ENCODE measurements at regions not wholly inside any gene's neighbourhood (a gene's known extent, or its start where the extent isn't known, plus 50 kb on each side); places are given as distances from the start of the nearest gene placed in this dataset.
"Not testable (repeated sequence)": the region's sequence is repeated elsewhere in the genome, so short reads cannot be mapped to it uniquely, and the experiment has no call there.

DNA sequence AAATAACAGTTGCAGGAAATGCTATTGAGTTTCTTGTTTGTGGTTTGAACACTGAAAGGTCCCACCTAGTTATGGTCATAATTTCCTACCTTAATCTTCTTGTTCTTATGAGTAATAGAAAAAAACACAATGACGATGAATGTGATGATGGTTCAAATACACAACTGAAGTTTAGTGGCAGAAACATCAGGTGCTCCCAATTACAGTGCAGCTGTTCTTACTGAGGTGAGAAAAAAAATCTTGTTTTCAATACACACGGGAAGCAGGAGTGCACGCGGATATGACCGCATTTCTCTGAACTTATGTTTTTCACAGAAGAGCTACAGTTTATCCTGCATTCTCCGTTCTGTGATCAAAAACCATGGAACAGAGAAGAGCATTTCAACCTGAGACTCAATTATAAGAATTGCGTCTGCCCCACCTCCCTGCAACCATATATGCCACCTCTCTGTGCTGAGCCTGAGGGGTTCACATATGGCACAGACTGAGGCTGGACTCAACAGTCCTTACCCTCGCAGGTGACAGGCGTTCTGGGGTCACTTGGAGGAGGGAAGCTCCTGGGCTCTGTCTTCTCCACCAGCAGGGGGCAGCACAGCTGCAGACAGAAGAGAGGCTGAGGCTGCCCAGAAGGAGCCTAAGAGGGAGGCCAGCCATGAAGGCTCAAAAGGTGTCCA lies 99.7 kb upstream of the IGLL5 start:
- Histone ChIP-seq H3K27me3 (ENCODE audit: control insufficient read depth, insufficient read depth, low read length) (peaks cover 52% of the 10 kb centered on the region), H3K9me3 (ENCODE audit: control insufficient read depth, insufficient read depth, low read length) (no peaks in the 10 kb centered on the region), H3K27ac (ENCODE audit: low read depth, low read length) (no peak overlapping the region), H3K4me3 (ENCODE audit: low read depth, low read length) (no peak overlapping the region), H3K36me3 (ENCODE audit: control insufficient read depth, insufficient read depth, low read length) (no peaks in the 10 kb centered on the region), H3K9ac (ENCODE audit: low read depth, low read length) (no peak overlapping the region), H3K4me1 (ENCODE audit: control insufficient read depth, insufficient read depth, low read length) (no peaks in the 10 kb centered on the region)

DNA sequence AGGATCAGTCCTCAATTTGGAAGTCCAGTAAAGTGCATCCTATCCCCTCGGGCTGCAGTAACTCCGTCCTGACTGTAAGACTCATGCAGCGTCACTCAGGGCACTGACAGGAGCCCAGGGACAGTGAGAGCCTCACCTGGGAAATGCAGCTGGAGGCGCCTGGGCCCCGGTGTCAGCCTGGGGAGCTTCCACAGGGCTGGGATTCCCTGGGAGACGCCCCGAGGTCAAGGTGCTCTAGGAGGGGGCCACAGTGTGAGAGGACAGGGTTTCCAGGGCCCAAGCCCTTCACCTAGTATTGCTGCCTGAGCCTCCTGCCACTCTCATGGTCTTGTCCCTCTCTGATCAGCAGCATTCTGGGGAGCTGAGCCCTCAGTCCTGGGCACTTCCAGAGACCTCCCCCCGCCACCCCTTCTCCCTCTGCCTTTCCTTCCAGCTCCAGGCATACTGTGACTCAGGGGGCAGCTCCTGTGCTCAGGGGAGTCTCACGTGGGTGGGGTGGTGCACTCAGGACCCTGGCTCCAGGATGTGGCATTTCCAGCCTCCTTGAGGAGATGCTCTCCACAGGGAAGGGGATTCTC lies 99.1 kb upstream of the IGLL5 start:
- Histone ChIP-seq H3K9me3 (ENCODE audit: control insufficient read depth, insufficient read depth, low read length) (no peaks in the 10 kb centered on the region), H3K4me1 (ENCODE audit: control insufficient read depth, insufficient read depth, low read length) (no peaks in the 10 kb centered on the region), H3K27me3 (ENCODE audit: control insufficient read depth, insufficient read depth, low read length) (peaks cover 47% of the 10 kb centered on the region), H3K36me3 (ENCODE audit: control insufficient read depth, insufficient read depth, low read length) (no peaks in the 10 kb centered on the region), H3K27ac (ENCODE audit: low read depth, low read length) (no peak overlapping the region), H3K9ac (ENCODE audit: low read depth, low read length) (no peak overlapping the region), H3K4me3 (ENCODE audit: low read depth, low read length) (no peak overlapping the region)

DNA sequence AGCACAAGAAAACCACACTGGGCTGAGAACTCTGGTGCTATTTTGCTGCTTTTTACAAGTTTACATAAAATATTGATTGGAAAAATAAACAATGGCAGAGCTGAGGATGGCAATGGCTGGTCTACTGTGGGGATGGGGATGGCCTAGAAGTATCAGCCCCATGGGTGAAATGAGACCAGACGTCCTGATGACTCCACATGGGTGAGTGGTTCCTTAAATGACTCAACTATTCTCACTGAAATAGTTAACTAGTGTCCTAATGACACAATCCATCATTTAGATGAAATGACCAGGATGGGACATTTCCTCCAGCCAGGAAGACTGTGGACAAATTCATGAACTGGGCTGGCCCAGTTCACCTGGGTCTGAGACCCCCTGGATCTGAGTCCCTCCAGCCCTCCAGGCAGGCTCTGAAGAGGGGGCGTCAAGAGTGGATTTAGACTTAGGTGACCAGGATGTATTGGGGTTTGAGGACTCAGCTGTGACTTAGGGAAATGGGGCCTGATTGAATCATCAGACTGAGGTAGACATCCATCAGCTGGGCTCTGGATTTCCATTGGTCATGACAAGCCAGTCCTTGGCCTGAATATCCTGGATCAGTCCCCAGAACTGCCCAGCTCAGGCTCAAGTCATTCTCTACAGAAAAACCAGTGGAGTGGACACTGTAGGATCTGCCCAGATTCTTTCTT lies 98.2 kb upstream of the IGLL5 start:
- H3K27me3 ChIP-seq (ENCODE audit: control insufficient read depth, insufficient read depth, low read length) = peaks cover 39% of the 10 kb centered on the region
- H3K9me3 ChIP-seq (ENCODE audit: control insufficient read depth, insufficient read depth, low read length) = no peaks in the 10 kb centered on the region
- no peaks in the 10 kb centered on the region for H3K36me3 ChIP-seq (ENCODE audit: control insufficient read depth, insufficient read depth, low read length)
- no peak overlapping the region for H3K9ac ChIP-seq (ENCODE audit: low read depth, low read length)
- H3K4me1 ChIP-seq (ENCODE audit: control insufficient read depth, insufficient read depth, low read length) = no peaks in the 10 kb centered on the region
- H3K27ac ChIP-seq (ENCODE audit: low read depth, low read length) = no peak overlapping the region
- no peak overlapping the region for H3K4me3 ChIP-seq (ENCODE audit: low read depth, low read length)

DNA sequence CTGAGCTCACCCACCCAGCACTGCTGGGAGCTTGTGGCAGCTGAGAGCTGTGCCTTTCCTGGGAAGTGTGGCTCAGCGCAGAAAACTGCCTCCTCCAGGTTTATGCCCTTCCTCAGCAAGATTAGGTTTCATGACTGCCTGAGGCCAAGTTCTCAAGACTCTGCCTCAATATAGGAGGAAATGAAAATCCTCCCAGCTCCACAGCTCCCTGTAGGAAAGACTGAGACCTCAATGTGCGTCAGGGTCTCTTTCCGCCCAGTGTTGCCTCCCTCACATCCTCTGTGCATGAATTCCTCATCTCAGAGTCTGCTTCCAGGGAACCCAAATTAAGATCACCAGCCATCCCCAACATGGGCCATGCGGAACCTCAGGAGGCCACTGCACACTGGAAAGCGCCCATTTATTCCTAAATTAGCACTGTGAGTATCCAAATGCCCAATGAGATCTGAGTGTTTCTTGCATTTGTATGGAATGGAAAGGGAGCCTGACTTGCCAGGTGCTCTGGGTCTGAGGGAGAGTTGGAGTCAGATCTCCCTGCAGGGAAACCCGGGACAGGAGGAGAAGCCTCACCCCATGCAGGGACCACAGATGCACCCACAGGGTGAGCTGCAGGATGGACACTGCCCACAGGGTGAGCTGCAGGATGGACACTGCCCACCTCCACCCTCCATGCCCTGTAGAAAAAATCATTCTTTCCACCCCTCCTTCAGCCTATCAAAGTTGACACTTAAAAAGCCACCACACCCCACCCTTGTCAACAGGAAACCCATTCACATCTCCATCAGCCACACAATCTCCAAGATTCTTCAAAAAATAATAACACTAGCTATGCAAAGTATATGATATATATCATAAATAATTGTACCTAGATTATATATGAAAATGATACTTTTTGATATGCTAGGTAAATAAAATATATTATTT lies 97.4 kb upstream of the IGLL5 start:
- Histone ChIP-seq H3K27ac (ENCODE audit: low read depth, low read length) (no peak overlapping the region), H3K27me3 (ENCODE audit: control insufficient read depth, insufficient read depth, low read length) (peaks cover 34% of the 10 kb centered on the region), H3K9me3 (ENCODE audit: control insufficient read depth, insufficient read depth, low read length) (no peaks in the 10 kb centered on the region)

DNA sequence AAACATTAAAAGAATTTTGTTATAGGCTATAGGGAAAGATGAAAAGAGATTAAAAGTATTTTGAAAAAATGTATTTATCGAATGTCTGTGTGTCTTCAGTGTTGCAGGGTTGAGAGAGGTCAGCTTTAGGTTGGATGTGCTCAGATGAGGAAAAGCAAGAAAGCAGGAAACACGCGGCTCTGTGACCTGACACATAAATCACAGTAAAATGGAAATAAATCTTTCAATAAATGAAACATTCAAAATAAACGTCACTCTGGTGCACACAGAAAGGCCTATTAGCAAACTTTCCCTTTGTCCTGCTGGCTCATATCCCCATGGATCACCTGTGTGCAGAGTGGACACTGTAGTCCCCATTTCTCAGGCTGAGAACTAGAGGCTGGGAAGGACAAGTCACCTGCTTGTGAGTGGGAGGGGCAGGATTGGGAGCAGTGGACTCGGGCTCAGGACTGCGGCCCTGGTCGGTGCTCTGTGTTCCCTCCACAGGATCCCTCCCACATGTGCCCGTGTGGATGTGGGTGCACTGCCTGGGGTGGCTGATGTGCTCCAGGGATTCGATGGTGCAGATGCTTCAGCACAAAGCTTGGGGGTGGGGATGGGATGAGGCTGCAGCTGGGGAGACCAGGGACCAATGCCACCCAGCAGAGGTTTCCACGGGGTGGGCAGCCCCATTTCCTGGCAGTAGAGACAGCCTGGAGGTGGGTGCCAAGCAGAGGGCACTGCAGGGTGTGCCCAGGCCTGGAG lies 96.0 kb upstream of the IGLL5 start:
- no peaks in the 10 kb centered on the region for H3K4me1 ChIP-seq (ENCODE audit: control insufficient read depth, insufficient read depth, low read length)
- no peaks in the 10 kb centered on the region for H3K9me3 ChIP-seq (ENCODE audit: control insufficient read depth, insufficient read depth, low read length)
- H3K4me3 ChIP-seq (ENCODE audit: low read depth, low read length) = no peak overlapping the region
- no peak overlapping the region for H3K27ac ChIP-seq (ENCODE audit: low read depth, low read length)
- peaks cover 41% of the 10 kb centered on the region for H3K27me3 ChIP-seq (ENCODE audit: control insufficient read depth, insufficient read depth, low read length)
- H3K36me3 ChIP-seq (ENCODE audit: control insufficient read depth, insufficient read depth, low read length) = no peaks in the 10 kb centered on the region
- H3K9ac ChIP-seq (ENCODE audit: low read depth, low read length) = no peak overlapping the region

More for the DNA sequence above, 97.4 kb upstream of the IGLL5 start:
- Histone ChIP-seq H3K36me3 (ENCODE audit: control insufficient read depth, insufficient read depth, low read length) (no peaks in the 10 kb centered on the region), H3K4me1 (ENCODE audit: control insufficient read depth, insufficient read depth, low read length) (no peaks in the 10 kb centered on the region), H3K9ac (ENCODE audit: low read depth, low read length) (no peak overlapping the region), H3K4me3 (ENCODE audit: low read depth, low read length) (no peak overlapping the region)

DNA sequence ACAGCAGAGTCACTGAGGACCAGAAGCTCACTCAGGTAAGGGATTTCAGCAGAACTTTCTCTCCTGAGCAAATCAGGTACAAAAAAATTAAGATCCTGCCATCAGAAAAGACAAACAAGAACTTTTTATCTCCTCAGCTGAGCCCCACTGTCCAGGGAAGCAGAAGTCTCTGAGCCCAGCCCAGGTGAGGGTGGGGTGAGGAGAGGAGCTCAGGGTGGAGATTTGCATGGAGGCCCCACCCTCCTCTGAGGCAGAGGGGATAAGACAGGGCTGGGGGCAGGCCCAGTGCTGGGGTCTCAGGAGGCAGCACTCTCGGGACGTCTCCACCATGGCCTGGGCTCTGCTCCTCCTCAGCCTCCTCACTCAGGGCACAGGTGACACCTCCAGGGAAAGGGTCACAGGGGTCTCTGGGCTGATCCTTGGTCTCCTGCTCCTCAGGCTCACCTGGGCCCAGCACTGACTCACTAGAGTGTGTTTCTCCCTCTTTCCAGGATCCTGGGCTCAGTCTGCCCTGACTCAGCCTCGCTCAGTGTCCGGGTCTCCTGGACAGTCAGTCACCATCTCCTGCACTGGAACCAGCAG lies 95.3 kb upstream of the IGLL5 start:
- not testable (repeated sequence) for H3K27ac ChIP-seq (ENCODE audit: low read depth, low read length); H3K4me3 ChIP-seq (ENCODE audit: low read depth, low read length); H3K4me1 ChIP-seq (ENCODE audit: control insufficient read depth, insufficient read depth, low read length); H3K9me3 ChIP-seq (ENCODE audit: control insufficient read depth, insufficient read depth, low read length); H3K36me3 ChIP-seq (ENCODE audit: control insufficient read depth, insufficient read depth, low read length); H3K9ac ChIP-seq (ENCODE audit: low read depth, low read length)
- peaks cover 34% of the 10 kb centered on the region for H3K27me3 ChIP-seq (ENCODE audit: control insufficient read depth, insufficient read depth, low read length)

DNA sequence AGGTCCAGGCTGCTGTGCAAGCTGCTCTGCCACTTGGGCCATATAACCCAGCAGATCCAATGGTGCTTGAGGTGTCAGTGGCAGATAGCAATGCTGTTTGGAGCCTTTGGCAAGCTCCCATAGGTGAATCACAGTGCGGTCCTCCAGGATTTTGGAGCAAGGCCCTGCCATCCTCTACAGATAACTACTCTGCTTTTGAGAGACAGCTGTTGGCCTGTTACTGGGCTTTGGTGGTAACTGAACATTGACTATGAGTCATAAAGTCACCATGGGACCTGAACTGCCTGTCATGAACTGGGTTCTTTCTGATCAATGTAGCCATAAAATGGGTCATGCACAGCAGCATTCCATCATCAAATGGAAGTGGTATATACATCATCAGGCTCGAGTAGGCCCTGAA lies 92.0 kb upstream of the IGLL5 start:
- peaks cover 35% of the 10 kb centered on the region for H3K27me3 ChIP-seq (ENCODE audit: control insufficient read depth, insufficient read depth, low read length)
- H3K9ac ChIP-seq (ENCODE audit: low read depth, low read length); H3K27ac ChIP-seq (ENCODE audit: low read depth, low read length); H3K4me1 ChIP-seq (ENCODE audit: control insufficient read depth, insufficient read depth, low read length); H3K4me3 ChIP-seq (ENCODE audit: low read depth, low read length); H3K36me3 ChIP-seq (ENCODE audit: control insufficient read depth, insufficient read depth, low read length); H3K9me3 ChIP-seq (ENCODE audit: control insufficient read depth, insufficient read depth, low read length): not testable (repeated sequence)

DNA sequence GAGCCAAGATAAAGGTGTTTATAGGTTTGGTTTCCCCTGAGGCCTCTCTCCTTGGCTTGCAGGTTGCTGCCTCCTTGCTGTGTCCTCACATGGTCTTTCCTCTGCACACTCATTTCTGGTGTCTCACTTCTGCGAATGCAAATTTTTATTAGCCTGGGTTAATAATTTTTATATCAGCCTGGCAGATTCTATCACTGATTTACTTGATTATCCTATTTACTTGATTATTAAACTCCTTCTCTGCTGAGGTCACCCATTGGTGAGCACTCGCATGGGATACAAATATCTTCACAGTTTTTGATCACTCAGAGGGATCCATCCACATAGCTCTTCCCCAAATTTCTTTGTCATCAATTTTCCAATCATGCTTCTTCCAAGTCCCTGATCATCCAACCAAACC lies 90.9 kb upstream of the IGLL5 start:
- H3K27me3 ChIP-seq (ENCODE audit: control insufficient read depth, insufficient read depth, low read length) = peaks cover 36% of the 10 kb centered on the region
- H3K36me3 ChIP-seq (ENCODE audit: control insufficient read depth, insufficient read depth, low read length) = no peaks in the 10 kb centered on the region
- no peak overlapping the region for H3K4me3 ChIP-seq (ENCODE audit: low read depth, low read length)
- H3K4me1 ChIP-seq (ENCODE audit: control insufficient read depth, insufficient read depth, low read length) = no peaks in the 10 kb centered on the region
- H3K9me3 ChIP-seq (ENCODE audit: control insufficient read depth, insufficient read depth, low read length) = no peaks in the 10 kb centered on the region
- H3K27ac ChIP-seq (ENCODE audit: low read depth, low read length) = no peak overlapping the region
- H3K9ac ChIP-seq (ENCODE audit: low read depth, low read length) = no peak overlapping the region

DNA sequence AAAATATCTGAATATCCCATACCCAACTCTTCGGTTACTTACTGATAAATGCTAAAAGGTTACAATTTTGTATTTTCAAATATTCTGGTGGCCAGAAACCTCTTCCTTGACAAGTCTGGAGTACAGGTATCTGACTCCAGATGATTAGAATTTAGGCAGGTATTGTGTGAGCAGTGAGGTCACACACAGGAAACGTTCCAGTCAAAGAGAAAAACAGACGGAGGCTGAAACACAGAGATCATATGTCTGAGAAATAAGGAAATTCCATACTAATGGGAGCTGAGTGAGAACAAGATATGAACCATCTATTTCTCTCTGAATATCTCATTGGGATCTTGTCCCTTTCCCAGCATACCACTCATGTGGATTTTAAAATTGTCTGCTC lies 89.4 kb upstream of the IGLL5 start:
- Histone ChIP-seq H3K9me3 (ENCODE audit: control insufficient read depth, insufficient read depth, low read length) (no peaks in the 10 kb centered on the region), H3K4me1 (ENCODE audit: control insufficient read depth, insufficient read depth, low read length) (no peaks in the 10 kb centered on the region), H3K9ac (ENCODE audit: low read depth, low read length) (no peak overlapping the region), H3K4me3 (ENCODE audit: low read depth, low read length) (no peak overlapping the region), H3K27ac (ENCODE audit: low read depth, low read length) (no peak overlapping the region), H3K27me3 (ENCODE audit: control insufficient read depth, insufficient read depth, low read length) (peaks cover 50% of the 10 kb centered on the region), H3K36me3 (ENCODE audit: control insufficient read depth, insufficient read depth, low read length) (no peaks in the 10 kb centered on the region)

DNA sequence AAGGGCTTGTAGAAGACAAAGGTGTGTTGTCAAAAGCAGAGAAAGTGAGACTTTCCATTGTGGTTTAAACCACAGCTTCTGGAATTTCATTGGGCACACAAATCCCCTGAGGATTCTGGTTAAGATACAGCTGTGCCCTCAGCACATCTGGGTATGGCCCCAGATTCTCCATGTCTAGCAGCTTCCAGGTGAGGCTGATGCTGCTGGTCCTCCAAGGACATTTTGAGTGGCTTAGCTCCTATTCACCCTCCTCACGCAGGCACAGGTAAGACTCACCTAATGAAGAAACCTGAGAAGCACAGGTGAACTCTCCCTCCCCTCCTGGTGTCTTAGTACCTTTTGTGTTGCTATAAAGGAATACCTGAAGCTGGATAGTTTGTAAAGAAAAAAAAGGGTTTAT lies 88.9 kb upstream of the IGLL5 start:
- no peaks in the 10 kb centered on the region for H3K4me1 ChIP-seq (ENCODE audit: control insufficient read depth, insufficient read depth, low read length)
- H3K9me3 ChIP-seq (ENCODE audit: control insufficient read depth, insufficient read depth, low read length) = no peaks in the 10 kb centered on the region
- H3K9ac ChIP-seq (ENCODE audit: low read depth, low read length) = no peak overlapping the region
- H3K27ac ChIP-seq (ENCODE audit: low read depth, low read length) = no peak overlapping the region
- no peak overlapping the region for H3K4me3 ChIP-seq (ENCODE audit: low read depth, low read length)
- peaks cover 55% of the 10 kb centered on the region for H3K27me3 ChIP-seq (ENCODE audit: control insufficient read depth, insufficient read depth, low read length)
- H3K36me3 ChIP-seq (ENCODE audit: control insufficient read depth, insufficient read depth, low read length) = no peaks in the 10 kb centered on the region

Data from HUES48 (cell line).